Posterior vena cava (tissue), 2 donors: ENCODE measurements at regions not wholly inside any gene's neighbourhood (a gene's known extent, or its start where the extent isn't known, plus 50 kb on each side); places are given as distances from the start of the nearest gene placed in this dataset.

ENCODE experiments used
- DNase-seq: peaks from one replicate; pipeline ENCODE4 v3.0.0-alpha.2; 2020; ENCODE audit warnings: low spot score
- intact Hi-C, 2 donors: fragments of 100-400 bp; cut with DNase I; formaldehyde crosslinking; loops; one replicate each; pipeline versions ENCODE4 v1.14.1 to v1.14.2; 2022 to 2023
- donor health status: DM: yes; HTN: yes; CAD: no.
- donor health status: DM: yes; HTN: yes; CAD: no.

- DNase-seq, result no peak
- intact Hi-C loops, result no loop called here
Observed at GRCh38 chr2:220057916-220058315, 430.5 kb downstream of the SLC4A3 start.

DNA sequence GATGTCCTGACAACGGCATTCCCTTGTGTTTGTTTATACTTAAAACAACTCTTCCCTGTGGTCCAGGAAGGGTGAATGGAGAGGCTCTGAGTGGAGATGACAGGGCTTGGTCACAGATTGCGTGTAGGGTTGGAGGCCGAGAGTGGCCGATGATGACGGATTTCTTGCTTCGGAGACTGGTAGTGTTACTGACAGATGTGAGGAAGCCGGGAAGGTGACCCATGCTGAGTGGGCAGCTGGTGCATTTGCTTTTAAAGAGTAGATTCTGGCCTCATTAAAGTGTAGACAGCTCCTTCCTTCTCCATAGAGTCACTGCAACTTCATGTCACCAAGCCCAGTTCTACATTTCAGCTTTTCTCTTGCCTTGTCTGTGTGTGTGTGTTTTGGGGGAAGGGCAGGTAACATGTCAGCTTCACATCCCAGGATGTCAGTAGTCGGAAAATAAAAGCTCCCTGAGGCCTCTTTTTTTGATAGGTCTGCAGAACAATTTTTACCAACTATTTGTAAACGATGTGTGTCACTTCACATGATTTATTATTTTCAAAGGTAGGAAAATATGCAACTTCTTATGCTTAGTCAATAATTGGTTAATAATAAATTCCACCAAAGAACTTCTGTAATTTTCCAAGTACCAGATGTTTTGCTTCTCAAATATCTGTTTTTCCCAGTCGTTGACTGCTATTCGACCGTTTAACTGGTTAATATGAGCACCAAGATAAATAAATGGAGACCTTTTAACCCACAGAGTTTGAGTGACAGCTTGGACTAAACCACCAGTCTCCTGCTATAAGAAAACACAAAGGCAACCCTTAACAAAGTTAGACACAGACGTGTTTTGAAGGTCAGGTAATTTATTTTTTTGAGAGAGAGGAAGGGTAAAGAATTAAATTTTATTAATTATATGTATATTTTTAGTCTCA is 436.9 kb downstream of the SLC4A3 start:
- no peak for DNase-seq
- intact Hi-C loops, result no loop called here

DNA sequence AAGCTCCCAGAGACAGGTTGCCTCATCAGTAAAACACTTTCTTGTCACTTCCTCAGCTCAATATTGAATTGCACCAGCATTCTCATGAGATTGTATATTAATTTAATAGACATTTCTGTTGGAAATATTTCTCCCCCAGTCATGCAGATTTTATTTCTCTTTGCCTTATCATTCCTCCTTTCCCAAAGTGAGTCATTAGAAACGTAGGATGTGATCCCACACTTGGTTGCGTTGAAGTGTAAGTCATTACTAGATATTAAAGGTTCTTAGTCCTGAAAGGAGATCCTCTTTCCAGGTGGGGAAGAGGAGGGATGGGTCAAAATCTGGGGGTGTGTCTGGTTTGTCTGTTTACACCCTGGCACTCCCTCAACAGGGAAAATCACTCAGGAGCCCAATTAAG is 438.2 kb downstream of the SLC4A3 start:
- intact Hi-C loops, result no loop called here

GRCh38 chr2:220068846-220069245 is 441.4 kb downstream of the SLC4A3 start:
- DNase-seq, result no peak
- intact Hi-C loops, result no loop called here

More for the DNA sequence above, 438.2 kb downstream of the SLC4A3 start:
- DNase-seq, result no peak

DNA sequence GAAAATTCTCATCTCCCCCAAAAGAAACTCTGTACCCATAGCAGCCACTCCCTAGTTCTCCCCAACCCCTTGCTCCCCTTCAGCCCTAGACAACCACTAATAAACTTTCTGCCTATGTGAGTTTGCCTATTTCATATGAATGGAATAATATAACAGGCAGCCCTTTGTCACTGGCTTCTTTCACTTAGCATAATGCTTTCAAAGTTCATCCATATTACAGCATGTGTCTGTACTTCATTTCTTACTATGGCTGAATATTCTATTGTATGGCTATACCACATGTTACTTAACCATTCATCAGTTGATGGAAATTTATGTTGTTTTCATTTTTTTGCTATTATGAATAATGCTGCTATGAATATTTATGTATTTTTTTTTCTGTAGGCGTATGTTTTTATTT is 442.9 kb downstream of the SLC4A3 start:
- DNase-seq, result no peak
- intact Hi-C loops, result no loop called here

DNA sequence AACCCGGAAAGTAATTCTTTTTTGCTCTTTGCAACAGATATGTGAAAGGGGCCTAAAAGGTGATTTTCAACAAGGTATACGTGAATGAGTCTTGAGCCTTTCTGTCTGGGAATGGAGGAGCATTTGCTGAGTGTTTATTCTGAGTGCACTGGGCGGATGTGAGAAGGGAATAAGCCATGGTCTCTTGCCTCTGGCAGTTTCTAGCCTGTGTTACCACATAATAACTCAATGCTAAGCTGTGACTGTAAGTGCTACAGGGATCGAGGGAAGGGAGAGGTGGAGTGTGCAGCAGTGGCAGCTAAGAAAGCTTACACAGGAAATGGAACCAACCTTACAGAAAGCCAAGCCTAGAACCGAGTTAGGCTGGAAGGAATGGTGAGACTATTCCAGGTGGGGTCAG is 444.3 kb downstream of the SLC4A3 start:
- intact Hi-C loops, result no loop called here
- DNase-seq, result no peak

DNA sequence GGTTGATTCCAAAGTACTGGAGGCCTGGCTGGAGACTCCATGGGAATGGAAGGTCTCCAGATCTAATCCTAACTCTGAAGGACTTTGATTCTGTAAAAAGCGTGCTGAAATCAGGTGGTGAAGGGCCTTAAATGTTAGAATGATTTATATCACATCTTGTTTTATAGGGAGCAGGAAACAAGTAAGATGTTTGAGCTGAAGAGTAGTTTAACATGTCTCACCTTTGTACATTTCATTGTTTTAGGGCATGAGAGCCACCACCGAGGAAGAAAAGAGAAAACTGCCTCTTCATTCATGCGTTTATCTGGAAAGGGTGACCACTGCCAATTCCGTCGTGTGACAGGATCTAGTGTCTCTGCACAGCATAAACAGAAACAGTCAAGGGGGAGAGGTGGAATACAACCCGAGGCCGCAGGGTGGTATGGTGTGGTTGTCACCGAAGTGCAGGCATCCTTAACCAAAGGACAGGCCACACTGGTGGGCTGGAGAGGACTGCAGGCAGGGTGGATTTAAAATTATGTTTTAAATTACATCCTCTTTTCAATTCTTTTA is 445.3 kb downstream of the SLC4A3 start:
- intact Hi-C loops, result no loop called here
- DNase-seq, result no peak

DNA sequence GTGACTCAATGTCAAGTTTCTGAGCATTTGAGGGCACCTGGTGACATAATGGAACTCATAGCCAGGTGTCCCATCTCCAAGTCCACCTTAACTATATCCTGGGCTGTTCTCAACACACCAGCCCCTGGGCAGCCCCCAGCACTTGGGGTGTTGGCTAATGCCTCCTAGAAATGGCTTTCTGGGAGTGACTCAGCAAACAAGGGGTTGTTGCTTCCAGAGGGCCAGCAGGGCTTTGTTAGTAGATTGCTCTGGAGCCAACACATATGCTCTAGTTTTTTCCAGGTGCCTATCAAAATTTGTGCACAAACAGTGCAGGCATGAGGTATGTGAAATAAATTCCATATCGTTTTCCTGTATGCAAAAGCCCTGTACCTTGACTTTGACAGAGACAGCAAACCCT is 448.4 kb downstream of the SLC4A3 start:
- intact Hi-C loops, result no loop called here
- DNase-seq, result no peak

DNA sequence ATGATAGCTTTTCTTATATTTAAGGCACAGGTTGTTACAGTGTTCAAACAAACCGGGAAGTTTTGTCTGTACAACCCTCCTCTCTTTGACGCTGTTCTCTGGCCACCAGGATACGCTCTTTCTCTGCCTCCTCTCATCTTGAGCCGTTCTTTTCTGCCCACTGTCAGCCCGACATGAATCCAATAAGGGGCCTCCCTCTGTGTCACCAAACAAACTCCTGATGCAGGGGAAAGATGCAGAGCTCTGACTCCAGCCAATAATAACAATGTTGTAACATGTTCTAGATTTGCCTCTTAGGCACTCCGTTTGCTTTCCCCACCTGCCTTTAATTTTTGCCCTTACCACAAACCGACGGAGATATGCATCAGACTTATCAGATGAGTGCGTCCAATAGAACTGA is 449.3 kb downstream of the SLC4A3 start:
- intact Hi-C loops, result no loop called here
- no peak for DNase-seq

GRCh38 chr2:220077488-220077887 is 450.1 kb downstream of the SLC4A3 start:
- DNase-seq, result no peak
- intact Hi-C loops, result no loop called here

- intact Hi-C loops, result no loop called here
Observed at GRCh38 chr2:220078439-220078838, 451.0 kb downstream of the SLC4A3 start.

DNA sequence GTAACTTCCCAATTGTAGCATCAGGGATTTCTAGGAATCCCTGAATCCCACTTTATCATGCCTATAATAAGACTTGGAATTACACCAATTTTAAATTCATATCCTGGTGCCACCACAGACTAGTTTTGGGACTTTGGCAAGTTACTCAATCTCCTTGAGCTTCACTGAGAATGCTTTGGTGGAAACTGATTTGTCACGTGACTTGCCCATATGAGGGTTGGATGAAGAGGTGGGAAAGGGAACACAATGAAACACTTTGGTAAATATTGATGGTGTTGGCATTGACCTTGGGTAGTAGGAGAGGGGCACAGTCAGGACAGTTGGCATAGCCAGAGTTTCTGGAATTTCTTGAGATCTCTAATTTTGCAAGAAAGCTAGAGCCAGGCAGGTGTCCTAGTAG is 452.2 kb downstream of the SLC4A3 start:
- intact Hi-C loops, result no loop called here
- no peak for DNase-seq

More at GRCh38 chr2:220078439-220078838, 451.0 kb downstream of the SLC4A3 start:
- no peak for DNase-seq

- no peak for DNase-seq
- intact Hi-C loops, result no loop called here
Observed at GRCh38 chr2:220081171-220081570, 453.7 kb downstream of the SLC4A3 start.

GRCh38 chr2:220090050-220090449 is 462.6 kb downstream of the SLC4A3 start:
- intact Hi-C loops, result no loop called here
- DNase-seq, result no peak

- DNase-seq, result no peak
- intact Hi-C loops, result no loop called here
Observed at GRCh38 chr2:220096406-220096805, 469.0 kb downstream of the SLC4A3 start.

DNA sequence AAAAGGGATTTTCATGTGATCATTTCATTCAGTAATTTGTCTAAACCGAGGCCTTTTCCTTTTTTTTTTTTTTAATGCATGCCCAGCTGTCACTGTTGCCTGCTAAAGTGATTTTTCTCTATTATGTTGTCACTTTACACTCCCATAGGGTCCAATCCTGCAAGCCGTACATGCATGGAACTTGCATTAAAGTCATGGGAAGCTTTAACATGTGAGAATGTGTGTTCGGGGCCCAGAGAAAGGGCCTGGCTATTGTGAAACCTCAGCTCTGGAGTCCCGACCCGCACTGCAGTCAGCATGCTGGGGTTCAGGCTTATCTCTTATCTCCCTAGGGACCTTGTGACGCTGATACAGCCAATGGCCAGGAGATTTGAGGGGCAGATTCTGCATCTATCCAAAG is 474.6 kb downstream of the SLC4A3 start:
- intact Hi-C loops, result no loop called here
- DNase-seq, result no peak

- DNase-seq, result no peak
- intact Hi-C loops, result no loop called here
Observed at GRCh38 chr2:220103596-220103995, 476.2 kb downstream of the SLC4A3 start.

DNA sequence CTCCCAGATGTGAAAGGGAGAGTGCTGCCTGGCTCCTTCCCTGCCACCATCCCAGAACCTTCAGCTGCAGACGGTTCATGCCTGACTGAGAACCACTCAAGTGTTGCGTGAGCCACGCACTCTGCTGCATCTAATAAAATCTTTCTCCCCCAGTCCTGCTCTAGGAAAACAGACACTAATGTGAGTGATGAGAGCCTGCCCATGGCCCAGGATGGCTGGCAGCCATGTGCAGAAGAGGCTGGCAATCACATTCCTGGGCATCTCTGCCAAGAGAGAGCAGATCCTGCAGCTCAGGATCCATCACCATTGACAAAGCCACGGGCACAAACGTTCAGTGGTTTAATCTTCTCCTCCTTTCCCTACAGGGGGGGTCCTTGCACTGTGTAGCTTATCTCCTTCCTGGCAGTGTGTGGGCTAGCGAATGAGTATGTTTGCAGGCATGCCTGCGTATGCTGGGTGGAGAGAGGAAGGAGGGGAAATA is 477.5 kb downstream of the SLC4A3 start:
- DNase-seq, result no peak
- intact Hi-C loops, result no loop called here

GRCh38 chr2:220106065-220106464 is 478.6 kb downstream of the SLC4A3 start:
- DNase-seq, result no peak
- intact Hi-C loops, result no loop called here

DNA sequence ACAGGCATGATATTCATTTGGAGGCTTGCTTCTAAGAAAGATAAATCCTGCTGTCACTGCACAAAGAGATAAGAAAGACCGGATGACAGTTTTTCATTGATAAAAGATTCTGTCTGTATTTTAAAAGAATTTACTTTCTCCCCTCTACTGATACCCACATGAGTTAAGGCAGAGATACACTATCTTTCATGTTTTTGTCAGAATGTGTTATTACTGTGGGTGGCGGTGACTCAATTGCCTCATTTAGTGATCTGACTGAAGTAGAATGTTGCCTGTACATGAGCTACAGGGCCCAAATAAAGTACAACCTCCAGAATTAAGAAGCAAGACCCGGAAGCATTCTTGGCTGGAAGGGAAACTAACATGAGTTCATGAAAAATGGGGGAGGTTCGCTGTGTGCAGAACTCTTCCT is 480.0 kb downstream of the SLC4A3 start:
- DNase-seq, result no peak
- intact Hi-C loops, result no loop called here

DNA sequence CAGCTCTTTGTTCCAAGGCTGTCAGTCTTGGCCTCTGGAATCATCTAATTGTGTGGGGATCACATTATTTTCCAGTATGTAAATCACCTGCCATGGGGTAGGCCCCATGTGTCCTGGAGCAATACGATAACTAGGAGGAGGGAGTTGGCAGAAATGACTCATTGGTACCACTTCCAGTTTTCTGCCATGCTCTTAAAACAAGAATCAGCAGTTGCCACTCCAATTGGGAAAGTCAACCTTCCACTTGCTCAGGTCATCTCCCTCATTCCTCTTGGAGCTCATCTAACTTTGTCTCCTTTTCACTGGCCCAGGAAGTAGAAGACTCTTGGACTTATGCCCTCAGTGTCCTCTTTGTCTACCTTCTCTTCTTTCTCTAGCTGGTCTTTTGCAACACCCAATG is 487.0 kb downstream of the SLC4A3 start:
- intact Hi-C loops, result no loop called here
- no peak for DNase-seq
